HG03520 (cell line): ENCODE measurements at regions not wholly inside any gene's neighbourhood (a gene's known extent, or its start where the extent isn't known, plus 50 kb on each side); places are given as distances from the start of the nearest gene placed in this dataset.
A peak's percentile ranks its signal among the peaks of the same experiment; 100 is the strongest.
"Not testable (repeated sequence)": the region's sequence is repeated elsewhere in the genome, so short reads cannot be mapped to it uniquely, and the experiment has no call there.

Experiments
- ATAC-seq: cut with Tn5 transposase; IDR thresholded peaks from one replicate; pipeline ENCODE4 v1.9.1; 2021; ENCODE audit warnings: mild to moderate bottlenecking, moderate library complexity; ENCODE audit not compliant: unreplicated experiment

DNA sequence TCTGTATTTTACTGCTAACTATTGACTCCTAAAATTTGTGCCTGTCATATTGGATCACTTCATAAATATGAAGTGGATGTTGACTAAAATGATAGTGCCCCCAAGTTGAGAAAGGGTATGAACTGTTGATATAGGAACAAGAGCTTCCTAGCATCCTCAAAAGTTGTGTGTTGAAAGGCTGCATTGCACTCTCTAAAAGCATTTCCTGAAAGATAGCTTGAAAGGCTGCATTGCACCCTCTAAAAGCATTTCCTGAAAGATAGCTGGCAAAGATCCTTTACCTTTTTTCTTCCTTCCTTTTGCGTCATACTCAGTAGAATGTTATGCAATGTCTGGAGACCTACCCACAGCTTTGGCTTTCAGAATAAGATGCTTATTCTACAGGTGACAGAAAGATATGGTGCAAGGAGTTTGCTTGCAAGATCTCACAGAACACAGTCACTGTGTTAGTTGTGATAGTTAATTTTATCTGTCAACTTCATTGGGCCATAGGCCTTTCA, 274.6 kb upstream of the GALNTL6 start:
- no peak for ATAC-seq

DNA sequence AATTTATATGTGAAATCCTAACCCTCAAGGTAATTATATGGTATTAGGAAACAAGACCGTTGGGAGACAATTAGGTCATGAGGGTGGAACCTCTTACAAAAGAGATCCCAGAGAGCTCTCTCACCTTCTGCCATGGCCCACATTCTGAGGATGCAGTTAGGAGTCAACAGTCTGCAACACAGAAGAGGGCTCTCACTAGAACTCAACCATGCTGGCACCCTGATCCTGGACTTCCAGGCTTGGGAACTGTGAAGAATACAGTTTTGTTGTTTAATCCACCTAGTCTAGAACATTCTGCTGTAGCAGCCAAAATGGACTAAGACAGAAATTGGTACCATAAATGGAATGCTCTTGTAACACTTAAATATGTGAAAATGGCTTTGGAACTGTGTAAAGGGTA, 278.8 kb upstream of the GALNTL6 start:
- ATAC-seq = no peak

DNA sequence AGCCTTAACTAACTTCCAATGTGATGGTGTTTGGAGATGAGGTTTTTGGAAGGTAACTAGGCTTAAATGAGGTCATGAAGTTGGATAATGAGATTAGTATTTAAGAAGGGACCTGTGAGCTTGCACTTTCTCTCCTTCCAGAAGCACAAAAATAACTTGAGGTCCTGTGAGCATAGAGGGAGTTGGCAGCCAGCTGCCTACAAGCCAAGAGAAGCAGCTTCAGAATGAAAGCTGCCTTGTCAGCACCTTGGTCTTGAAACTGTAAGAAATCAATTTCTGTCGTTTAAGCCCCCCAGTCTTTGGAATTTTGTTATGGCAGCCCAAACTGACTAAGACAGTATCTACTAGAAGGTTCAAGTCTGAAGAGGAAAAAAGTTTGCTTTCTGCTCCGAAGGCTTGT, 280.2 kb upstream of the GALNTL6 start:
- no peak for ATAC-seq

DNA sequence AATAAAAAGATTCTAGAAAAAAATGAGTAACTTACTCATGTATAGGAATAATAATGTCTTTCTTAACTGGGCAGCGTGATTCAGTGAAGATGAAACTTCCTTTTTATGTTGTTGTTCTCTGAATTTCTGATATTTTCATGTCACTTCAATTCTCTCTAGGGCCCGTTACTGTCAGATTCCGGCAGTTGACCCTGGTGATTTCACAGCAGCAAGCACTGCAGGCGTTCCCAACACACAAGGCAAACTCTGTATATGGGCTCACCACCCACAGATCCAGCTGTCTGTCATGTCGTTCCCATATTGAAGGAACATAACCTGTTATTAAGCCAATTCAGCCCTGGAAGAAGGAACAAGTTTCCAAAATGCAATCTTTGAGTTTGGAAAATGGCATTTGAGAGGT, 288.3 kb upstream of the GALNTL6 start:
- ATAC-seq = no peak

DNA sequence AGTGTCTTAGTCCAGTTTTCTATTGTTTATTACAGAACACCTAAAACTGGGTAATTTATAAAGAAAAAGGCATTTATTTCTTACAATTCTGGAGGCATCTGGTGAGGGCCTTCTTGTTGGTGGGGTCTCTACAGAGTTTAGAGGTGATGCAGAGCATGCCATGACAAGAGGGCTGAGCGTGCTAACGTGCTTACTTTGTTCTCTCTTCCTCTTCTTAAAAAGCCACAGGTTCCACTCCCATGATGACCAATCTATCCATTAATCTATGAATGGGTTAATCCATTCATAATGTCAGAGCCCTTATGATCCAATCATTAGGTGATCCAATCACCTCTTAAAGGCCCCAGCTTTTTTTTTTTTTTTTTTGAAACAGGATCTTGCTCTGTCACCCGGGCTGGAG, 291.5 kb upstream of the GALNTL6 start:
- ATAC-seq = peak; percentile 48

DNA sequence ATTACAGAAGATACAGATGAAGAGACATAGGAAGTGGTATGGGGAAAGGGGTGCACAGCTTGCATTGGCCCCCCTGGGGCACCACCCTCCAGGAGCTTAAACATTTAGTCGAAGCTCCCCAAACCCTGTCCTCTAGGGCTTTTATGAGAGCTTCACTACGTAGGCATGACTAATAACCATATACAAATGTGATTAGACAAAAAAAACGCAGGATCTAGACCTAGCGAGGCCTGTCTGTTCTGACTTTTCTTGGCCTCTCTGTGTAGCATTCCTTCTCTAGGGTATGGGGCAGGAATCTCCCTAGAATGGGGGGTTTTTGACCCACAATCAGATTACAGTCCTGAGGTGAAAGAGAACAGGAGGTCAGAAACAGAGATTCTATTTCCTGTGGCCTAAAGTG, 293.7 kb upstream of the GALNTL6 start:
- no peak for ATAC-seq

DNA sequence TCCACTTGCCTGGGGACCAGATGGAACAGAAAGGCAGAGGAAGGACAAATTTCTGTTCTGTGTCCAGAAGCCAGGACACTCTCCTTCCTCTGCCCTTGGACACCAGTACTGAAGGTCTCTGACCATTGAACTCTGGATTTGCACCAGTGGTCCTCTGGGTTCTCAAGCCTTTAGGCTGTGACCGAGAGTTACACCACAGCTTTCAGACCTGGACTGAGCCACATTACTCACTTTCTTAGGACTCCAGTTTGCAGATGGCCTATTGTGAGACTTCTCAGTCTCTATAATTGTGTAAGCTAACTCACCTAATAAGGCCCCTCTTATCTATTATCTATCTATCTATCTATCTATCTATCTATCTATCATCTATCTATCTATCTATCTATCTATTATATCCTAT, 295.3 kb upstream of the GALNTL6 start:
- ATAC-seq = no peak

DNA sequence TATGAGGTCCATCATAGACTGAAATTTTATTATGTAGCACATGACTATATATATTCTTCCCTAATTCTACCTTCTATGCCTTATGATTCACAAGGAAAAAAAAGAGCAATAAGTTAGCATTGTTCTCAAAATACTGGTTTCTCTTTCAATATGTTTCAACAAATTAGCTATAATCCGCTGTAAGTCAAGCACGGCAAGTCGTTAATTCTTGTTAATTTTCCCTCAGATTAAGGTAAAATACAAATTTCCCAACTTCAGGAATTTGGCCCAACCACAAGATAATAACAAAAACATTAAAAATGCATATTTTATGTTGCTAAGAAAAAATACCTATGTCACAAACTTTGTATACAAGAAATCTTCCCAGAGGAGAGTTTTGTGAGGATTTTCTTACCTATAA, 296.5 kb upstream of the GALNTL6 start:
- ATAC-seq = no peak

DNA sequence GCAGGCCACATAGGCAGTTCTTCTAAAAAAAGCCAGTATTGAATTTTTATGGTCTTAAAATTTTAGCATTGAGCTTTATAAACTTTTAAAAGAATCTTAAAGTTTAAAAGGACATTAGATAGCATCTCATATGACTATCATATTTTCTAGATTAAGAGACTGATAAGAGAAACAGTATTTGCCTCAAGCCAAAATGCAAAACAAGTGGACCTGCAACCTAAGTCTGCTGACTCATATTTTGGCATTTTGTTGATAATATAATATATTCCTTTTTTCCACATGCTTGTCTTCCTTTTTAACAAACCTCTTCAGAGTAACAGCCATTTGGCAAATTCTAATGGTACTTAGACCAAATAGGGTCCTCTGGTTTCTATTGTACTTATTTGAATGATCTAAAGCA, 328.5 kb upstream of the GALNTL6 start:
- ATAC-seq = no peak

DNA sequence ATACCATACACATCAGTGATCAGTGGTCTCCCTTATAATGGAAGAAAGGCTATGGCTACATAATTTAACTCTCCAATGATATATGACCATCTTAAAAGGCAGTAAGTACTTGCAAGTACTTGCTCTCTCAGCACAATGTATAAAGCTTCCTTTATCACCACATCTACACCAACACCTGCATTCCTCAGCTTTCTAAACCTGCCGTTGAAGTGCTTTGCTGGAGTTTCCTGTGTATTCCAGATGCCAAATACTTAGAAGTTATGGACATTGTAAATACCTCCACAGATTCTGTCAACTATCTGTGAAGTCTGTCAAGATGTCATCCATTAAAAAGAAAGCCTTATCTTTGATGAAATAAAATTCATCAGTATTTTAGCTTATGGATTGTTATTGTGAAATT, 335.0 kb upstream of the GALNTL6 start:
- ATAC-seq = no peak

DNA sequence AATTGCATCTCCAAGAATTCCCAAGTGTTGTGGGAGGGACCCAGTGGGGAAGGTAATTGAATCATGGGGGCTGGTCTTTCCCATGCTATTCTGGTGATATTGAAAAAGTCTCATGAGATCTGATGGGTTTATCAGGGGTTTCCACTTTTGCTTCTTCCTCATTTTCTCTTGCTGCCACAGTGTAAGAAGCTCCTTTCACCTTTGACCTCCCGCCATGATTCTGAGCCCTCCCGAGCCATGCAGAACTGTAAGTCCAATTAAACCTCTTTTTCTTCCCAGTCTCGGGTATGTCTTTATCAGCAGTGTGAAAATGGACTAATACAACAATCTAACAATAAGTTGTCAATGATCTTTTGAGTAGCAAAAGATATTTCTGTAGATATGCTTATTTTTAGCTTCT, 338.1 kb upstream of the GALNTL6 start:
- not testable (repeated sequence) for ATAC-seq

DNA sequence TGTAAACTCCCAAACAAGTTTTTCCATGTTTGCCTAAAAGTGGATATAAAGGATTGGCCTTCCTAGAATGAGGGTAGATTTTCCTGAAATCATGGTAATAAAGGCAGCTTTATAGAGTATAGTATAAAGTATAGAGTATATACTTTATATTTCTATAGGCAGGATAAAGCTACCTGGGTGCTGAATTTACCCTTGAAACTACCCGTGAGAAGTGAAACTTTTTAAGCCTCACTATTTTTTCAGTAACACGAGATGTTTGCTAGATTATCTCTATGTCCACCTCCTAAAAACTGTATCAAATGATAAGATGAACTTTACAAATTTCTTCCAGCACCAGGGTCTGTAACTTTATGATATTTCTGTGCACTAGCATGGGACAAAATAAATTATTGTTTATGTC, 340.0 kb upstream of the GALNTL6 start:
- no peak for ATAC-seq

DNA sequence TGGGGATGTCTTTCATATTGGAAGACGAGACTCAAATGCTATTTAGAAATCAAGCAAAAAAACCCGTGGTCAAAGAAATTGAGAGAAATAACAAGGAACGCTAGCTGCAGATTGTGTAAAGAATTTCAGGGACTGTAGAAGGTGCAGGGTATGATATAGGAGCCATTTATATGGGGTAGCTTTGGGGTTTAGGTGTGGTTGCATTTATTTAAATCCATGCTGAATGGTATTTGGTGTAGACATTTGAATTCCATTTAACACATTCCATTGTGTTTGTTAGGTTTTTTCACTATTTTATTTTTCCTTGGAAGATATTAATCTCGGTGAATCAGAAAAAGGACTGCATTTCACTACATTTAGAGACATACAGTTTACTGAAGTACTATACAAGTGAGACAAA, 341.0 kb upstream of the GALNTL6 start:
- ATAC-seq = no peak

DNA sequence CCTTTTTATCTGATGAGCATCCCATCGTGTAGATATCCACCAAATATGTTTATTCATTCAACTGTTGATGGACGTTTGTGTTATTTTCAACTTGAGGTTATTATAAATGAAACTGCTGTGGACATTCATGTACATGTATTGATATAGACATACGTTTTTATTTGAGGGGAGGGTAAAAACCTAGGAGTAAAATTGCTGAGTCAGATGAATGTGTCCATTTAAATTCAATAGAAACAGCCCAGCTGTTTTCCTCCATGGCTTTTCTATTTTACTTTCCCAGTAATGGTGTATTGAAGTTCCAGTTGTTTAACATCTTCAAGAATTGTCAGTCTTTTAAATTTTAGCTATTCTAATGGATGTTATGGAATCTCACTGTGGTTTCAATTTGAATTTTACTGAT, 348.7 kb upstream of the GALNTL6 start:
- no peak for ATAC-seq

DNA sequence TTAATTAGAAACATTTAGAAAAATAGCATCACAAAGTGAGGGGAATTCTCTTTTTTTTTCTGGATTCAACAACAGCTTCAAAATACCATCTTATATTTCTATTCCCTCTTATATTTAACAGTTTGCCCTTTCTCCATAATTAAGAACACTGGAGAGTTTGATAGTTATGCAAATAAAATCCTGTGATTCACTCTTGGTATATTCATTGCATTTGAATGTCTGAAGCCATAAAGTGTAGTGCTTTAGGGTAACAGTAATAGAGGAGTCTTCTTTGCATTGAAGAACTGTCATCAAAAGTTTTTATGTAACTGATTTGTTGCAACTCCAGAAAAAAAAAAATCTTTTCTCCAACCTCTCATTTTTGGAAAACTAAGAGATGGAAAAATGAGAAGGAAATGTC, 352.0 kb upstream of the GALNTL6 start:
- ATAC-seq = no peak

DNA sequence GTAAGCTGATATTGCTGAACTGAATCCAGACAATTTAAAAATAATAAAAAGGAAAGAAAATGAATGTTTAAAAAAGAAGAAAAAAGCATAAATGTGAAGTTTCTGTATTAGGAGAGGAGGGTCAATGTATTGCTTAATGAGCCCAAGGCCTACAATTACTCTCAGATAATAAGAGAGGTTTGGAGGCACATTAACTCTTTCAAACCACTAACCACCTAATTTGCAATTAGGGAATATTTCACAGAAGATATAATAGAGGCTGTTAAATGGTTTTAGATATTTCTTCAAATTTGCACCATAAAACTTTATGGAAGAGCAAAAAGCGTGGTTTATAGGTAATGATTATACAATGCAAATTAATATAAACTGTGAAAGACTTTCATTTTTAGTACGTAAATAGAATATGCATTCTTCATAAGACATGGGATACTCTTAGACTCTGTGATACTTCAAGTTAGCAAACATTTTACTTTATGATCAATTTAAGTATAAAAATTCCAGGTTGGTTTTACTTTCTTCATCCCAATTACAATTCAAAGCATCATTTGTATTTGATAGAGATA, 364.2 kb upstream of the GALNTL6 start:
- no peak for ATAC-seq

DNA sequence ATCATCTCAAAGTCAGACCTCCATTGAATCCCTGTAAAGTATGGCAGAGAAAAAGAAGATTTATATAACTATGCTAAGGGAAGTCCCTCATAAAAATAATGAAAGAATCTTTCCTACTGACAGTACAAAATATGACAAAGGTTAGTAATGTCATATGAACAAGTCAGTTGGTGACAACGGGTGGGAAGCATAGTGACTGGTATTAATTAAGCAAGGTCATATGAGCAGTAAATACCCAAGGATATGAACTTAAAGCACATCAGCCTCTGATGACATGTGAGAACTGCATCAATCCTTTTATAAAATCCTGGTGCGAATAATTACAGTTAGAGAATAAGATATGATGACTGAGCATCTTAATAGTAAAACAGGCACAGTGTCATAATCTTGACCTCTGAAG, 364.8 kb upstream of the GALNTL6 start:
- ATAC-seq = no peak

DNA sequence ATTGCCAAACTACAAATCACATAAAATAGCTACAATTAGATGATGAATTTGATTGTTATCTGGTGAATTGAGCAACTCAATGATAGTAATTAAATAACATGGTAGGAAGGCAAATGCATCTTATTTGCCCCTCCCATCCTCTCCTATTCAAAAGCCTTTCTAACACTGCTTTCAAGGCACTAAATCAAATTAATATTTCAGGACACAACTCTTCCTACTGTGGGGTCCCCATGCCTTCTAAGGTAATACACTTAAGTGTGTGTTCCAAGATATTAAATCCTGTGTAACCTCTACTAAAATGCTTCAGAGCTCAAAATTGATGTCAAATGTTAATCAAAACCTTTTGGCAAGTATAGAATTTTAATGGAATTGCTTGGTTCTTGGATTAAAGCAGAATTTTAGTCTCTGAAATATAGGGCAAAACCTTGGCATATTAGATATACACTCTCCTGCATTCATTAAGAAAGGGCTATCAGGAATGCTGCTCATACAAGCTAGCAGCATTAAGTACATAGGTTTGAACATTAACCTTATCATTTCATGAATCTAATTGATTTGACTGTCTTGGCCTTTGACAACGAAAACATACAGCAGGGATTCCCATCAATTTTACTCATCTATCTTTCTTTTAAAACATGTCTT, 371.8 kb upstream of the GALNTL6 start:
- ATAC-seq = no peak

DNA sequence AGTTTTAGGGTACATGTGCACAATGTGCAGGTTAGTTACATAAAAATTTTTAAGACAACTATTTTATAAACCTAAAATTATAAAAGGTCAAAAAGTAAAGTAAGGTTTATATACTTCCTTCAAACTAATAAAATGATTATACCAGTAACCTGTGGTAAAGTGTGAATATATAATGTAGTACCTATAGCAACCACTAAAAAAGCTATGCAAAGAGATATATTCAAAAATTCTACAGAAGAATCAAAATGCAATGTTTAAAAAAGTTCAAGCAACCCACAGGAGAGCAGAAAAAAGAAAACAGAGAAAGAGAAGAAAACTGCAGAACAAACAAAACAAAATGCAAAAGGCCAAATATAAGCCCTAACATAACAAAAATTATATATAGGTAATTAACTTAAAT, 379.5 kb upstream of the GALNTL6 start:
- no peak for ATAC-seq

DNA sequence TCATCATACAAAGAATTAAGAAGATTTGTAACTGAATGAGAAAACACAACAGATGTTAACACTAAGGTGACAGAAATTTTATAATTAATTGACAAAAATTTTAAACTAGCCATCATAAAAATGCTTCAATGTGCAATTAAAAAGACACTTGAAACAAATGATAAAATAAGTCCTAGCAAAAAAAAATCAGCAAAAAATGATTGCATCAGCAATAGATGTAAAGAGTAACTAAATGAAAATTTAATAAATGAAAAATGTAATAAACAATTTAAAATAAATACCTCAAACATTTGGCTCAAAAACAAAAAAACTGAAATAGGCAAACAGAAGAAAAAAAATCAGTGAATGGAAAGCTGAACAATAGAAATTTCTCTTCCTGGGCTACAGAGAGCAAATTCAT, 380.7 kb upstream of the GALNTL6 start:
- ATAC-seq = no peak

DNA sequence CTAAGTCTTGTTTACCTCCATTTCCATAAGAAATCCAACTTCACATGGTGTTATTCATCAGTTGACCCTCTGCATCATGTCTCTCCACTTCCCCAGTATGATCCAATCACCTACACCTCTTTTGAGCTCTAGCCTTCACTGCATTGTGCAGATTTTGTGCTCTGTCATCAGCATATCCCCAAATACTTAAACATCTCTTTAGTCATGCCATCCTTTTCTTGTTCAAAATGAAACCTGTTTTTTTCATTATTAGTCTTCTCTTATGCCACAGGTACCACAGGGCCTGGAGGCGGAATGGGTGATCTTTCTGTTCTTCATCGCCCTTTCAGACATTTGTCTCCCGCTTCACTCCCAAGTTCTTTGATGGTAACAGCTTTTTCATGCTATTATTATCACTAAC, 382.7 kb upstream of the GALNTL6 start:
- peak; percentile 66 for ATAC-seq

DNA sequence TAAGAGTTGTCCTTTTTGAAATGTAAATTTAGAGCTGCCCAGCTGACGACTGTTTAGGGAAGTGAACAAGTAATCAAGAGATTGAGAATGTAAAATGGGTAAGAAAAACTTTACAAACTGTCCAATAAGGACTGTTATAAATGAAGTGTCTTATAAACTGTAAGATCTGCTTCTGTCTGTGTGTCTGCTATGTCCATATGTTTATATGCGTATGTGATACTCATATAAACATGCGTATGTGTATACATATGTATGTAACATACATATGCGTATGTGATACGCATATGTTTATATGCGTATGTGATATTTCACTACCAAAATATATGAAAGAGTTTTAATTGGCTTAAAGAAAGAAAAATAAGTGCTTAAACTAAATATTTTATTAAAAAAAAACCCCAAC, 416.0 kb upstream of the GALNTL6 start:
- no peak for ATAC-seq

DNA sequence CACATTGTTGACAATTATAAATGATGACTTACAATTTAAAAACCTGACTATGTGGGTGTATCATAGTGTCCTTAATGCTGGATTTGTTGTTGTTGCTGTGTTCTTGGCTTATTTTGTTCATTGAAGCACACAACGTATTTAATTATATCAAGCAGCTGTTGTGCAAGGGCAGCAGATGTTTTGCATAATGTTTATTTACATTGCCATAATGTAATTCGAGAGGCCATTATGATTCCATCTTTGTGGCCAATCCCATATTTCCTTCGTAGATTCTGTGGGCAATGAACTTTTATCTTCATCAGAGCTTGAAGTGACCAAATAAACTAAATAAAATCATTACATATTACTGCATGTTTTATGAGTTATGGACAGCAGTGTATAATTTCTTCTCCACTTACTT, 422.6 kb upstream of the GALNTL6 start:
- no peak for ATAC-seq
